B cell (primary cell): ENCODE measurements at regions not wholly inside any gene's neighbourhood (a gene's known extent, or its start where the extent isn't known, plus 50 kb on each side); places are given as distances from the start of the nearest gene placed in this dataset.

ENCODE experiments used
- EZH2 ChIP-seq: IDR thresholded peaks from 2 replicates; pipeline ENCODE4 v1.6.1; 2012; ENCODE audit warnings: borderline replicate concordance, low read depth, mild to moderate bottlenecking, moderate library complexity, low read length; ENCODE audit not compliant: insufficient read depth, poor library complexity, severe bottlenecking
- TF ChIP-seq, protein P1 (sequence below): fragments of 200-600 bp; IDR thresholded peaks from one replicate; pipeline ENCODE4 v1.8.0; 2022; ENCODE audit warnings: antibody characterized with exemption, mild to moderate bottlenecking

DNA sequence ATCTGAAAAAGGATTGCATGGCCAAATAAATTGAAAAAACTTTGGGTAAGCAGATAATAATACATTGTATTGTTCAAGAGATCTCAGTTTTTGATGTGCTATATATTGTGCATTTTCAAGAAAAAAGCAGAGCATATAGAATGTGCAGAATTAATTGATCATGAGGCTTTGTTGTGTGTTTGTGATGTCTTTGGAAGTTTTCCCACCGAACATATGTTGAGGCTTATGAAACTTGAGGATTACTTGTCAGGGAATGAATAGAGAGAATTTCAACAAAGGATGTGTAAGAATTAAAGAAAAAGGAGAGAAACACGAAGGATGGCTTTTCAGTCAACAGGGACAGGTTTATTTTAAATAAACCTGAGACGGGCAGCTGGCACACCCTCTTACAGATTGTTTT lies 232.5 kb upstream of the POU1F1 start:
- TF ChIP-seq, protein P1, sequence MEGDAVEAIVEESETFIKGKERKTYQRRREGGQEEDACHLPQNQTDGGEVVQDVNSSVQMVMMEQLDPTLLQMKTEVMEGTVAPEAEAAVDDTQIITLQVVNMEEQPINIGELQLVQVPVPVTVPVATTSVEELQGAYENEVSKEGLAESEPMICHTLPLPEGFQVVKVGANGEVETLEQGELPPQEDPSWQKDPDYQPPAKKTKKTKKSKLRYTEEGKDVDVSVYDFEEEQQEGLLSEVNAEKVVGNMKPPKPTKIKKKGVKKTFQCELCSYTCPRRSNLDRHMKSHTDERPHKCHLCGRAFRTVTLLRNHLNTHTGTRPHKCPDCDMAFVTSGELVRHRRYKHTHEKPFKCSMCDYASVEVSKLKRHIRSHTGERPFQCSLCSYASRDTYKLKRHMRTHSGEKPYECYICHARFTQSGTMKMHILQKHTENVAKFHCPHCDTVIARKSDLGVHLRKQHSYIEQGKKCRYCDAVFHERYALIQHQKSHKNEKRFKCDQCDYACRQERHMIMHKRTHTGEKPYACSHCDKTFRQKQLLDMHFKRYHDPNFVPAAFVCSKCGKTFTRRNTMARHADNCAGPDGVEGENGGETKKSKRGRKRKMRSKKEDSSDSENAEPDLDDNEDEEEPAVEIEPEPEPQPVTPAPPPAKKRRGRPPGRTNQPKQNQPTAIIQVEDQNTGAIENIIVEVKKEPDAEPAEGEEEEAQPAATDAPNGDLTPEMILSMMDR, result no peak
- no peak for TF ChIP-seq EZH2
